Gastrocnemius medialis (tissue), 4 donors: ENCODE measurements at regions not wholly inside any gene's neighbourhood (a gene's known extent, or its start where the extent isn't known, plus 50 kb on each side); places are given as distances from the start of the nearest gene placed in this dataset.

Source experiments
- ATAC-seq, 2 donors: fragments of 150-250 bp; one replicate each; pipeline ENCODE4 v1.9.1; 2016
- DNase-seq, 2 donors: peaks; one replicate each; pipeline ENCODE4 v3.0.0-alpha.2; 2019
- H3K27ac ChIP-seq, 4 donors: fragments of 200-600 bp; sonication (generic); 1 replicate in 1 of 4; 2 replicates in 3 of 4; pipeline ENCODE4 v1.5.1; 2016 to 2018; ENCODE audit warnings: mild to moderate bottlenecking in 2 of 4, moderate library complexity in 1 of 4
- H3K27me3 ChIP-seq, 3 donors: fragments of 200-600 bp; sonication (generic) in 2 of 3; 1 replicate in 1 of 3; 2 replicates in 2 of 3; pipeline versions ENCODE4 v1.5.1 to v1.6.0; 2016 to 2019; ENCODE audit warnings: mild to moderate bottlenecking in 1 of 3, moderate library complexity in 1 of 3
- H3K36me3 ChIP-seq, 2 donors: fragments of 200-600 bp; sonication (generic) in 1 of 2; one replicate each; pipeline ENCODE4 v1.5.1; 2017 to 2018
- H3K4me1 ChIP-seq, 2 donors: fragments of 200-600 bp; sonication (generic) in 1 of 2; one replicate each; pipeline ENCODE4 v1.5.1; 2016 to 2017; ENCODE audit warnings: mild to moderate bottlenecking in 2 of 2
- H3K4me3 ChIP-seq, 4 donors: fragments of 200-600 bp; sonication (generic) in 3 of 4; 1 replicate in 1 of 4; 2 replicates in 3 of 4; pipeline ENCODE4 v1.5.1; 2016 to 2019; ENCODE audit warnings: mild to moderate bottlenecking in 2 of 4
- H3K9me3 ChIP-seq, 3 donors: fragments of 200-600 bp; sonication (generic) in 2 of 3; 1 replicate in 1 of 3; 2 replicates in 2 of 3; pipeline ENCODE4 v1.5.1; 2016 to 2019
- POLR2A ChIP-seq, 2 donors: fragments of 450-650 bp; IDR thresholded peaks; one replicate each; pipeline ENCODE4 v1.6.1; 2017; ENCODE audit warnings: antibody characterized with exemption in 2 of 2, mild to moderate bottlenecking in 2 of 2, moderate library complexity in 2 of 2
- in situ Hi-C, 4 donors: fragments of 200-750 bp; cut with MboI; loops; one replicate each; pipeline versions ENCODE4 v1.15.0 to v1.8.0; 2017; ENCODE audit warnings: low sequenced_read_pairs in 4 of 4
- intact Hi-C: fragments of 100-400 bp; cut with DNase I; formaldehyde crosslinking; loops from one replicate; pipeline ENCODE4 v1.15.1; 2023; ENCODE audit warnings: low total_unique reads
- TF ChIP-seq, protein P1 (sequence below), 5 experiments: fragments of 450-650 bp in 3 of 5; fragments of 200-600 bp in 2 of 5; sonication (generic) in 2 of 5; IDR thresholded peaks in 4 of 5; conservative IDR thresholded peaks in 1 of 5; 1 replicate in 4 of 5; 2 replicates in 1 of 5; pipeline ENCODE4 v1.5.1; 2016 to 2019; ENCODE audit warnings: antibody characterized with exemption in 5 of 5, mild to moderate bottlenecking in 3 of 5, moderate library complexity in 3 of 5

DNA sequence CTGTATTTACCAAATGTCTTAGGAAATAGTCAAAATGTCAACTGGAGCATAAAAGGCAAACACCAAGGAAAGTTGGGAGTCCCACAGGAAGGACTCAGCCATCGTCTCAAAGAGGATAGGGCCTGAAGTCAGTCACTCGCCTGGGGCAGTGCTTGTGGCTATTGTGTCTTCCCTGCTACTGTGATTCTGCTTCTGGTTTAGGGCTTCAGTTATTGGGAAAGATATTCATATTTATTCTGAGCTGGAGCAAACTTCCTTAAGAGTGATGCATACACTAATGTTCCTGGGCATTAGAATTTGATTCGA lies 118.1 kb downstream of the EDEM1 start:
- in situ Hi-C loops: no loop called here
- no peaks in the 10 kb centered on the region for H3K27me3 ChIP-seq
- no peak for ATAC-seq

DNA sequence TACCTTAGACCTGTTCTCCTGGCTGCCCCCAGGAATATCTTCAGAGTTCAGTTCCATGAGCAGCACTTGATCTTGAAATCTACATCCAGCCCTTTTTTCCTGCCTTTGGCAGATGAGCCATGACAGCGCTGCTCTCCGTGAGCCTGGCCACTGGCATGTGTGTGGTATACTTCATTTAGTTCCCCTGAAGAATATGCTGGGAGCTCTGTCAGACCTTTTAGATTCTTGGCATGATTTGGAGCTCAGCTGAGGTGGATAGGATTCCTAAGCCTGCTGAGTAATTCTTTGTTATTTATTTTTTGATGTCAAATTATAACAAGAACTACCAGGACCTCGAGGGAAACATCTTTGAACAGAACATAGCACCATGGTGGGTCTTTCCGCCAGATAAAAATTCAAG lies 121.7 kb downstream of the EDEM1 start:
- ATAC-seq: no peak
- Histone ChIP-seq H3K27me3 (no peaks in the 10 kb centered on the region), H3K36me3 (no peaks in the 10 kb centered on the region), H3K4me1 (no peaks in the 10 kb centered on the region), H3K27ac (no peak overlapping the region), H3K9me3 (no peaks in the 10 kb centered on the region), H3K4me3 (no peak overlapping the region)
- in situ Hi-C loops (no loop called here), intact Hi-C loops (no loop called here)
- no peak for DNase-seq
- TF ChIP-seq, protein P1, sequence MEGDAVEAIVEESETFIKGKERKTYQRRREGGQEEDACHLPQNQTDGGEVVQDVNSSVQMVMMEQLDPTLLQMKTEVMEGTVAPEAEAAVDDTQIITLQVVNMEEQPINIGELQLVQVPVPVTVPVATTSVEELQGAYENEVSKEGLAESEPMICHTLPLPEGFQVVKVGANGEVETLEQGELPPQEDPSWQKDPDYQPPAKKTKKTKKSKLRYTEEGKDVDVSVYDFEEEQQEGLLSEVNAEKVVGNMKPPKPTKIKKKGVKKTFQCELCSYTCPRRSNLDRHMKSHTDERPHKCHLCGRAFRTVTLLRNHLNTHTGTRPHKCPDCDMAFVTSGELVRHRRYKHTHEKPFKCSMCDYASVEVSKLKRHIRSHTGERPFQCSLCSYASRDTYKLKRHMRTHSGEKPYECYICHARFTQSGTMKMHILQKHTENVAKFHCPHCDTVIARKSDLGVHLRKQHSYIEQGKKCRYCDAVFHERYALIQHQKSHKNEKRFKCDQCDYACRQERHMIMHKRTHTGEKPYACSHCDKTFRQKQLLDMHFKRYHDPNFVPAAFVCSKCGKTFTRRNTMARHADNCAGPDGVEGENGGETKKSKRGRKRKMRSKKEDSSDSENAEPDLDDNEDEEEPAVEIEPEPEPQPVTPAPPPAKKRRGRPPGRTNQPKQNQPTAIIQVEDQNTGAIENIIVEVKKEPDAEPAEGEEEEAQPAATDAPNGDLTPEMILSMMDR (IDR thresholded peaks at IDR 0.05 in 4 of 5, conservative IDR thresholded peaks at IDR 0.05 in 1 of 5): no peak
- no peak for TF ChIP-seq POLR2A (IDR thresholded peaks at IDR 0.05)

More for the DNA sequence above, 118.1 kb downstream of the EDEM1 start:
- no peak for DNase-seq
- Histone ChIP-seq H3K27ac (no peak overlapping the region), H3K36me3 (no peaks in the 10 kb centered on the region), H3K4me3 (no peak overlapping the region), H3K9me3 (no peaks in the 10 kb centered on the region), H3K4me1 (no peaks in the 10 kb centered on the region)
- no peak for TF ChIP-seq POLR2A (IDR thresholded peaks at IDR 0.05)
- TF ChIP-seq, protein P1 (IDR thresholded peaks at IDR 0.05 in 4 of 5, conservative IDR thresholded peaks at IDR 0.05 in 1 of 5): no peak
- intact Hi-C loops: no loop called here

DNA sequence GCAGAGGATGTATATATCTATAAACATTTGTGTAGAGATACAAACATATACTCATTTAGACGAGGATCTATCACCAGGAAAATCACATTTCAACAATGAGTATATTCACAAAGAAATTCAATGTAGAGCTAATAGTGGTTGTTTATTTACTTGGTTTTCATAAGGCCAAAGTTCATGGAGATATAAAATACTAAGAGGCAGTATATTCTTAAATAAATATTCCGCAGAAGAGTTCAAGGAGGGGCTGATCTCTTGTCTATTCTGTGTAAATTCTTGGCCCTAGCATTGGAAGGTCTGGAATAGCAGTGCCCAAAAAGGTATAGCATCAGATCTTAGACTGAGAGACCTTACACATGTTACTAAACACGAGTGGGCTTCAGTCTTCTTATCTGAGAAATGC lies 122.1 kb downstream of the EDEM1 start:
- in situ Hi-C loops (no loop called here), intact Hi-C loops (no loop called here)
- DNase-seq (no peak), ATAC-seq (no peak)
- TF ChIP-seq, protein P1 (IDR thresholded peaks at IDR 0.05 in 4 of 5, conservative IDR thresholded peaks at IDR 0.05 in 1 of 5): no peak
- TF ChIP-seq POLR2A (IDR thresholded peaks at IDR 0.05): no peak
- Histone ChIP-seq H3K27ac (no peak overlapping the region), H3K4me1 (no peaks in the 10 kb centered on the region), H3K27me3 (no peaks in the 10 kb centered on the region), H3K36me3 (no peaks in the 10 kb centered on the region), H3K4me3 (no peak overlapping the region), H3K9me3 (no peaks in the 10 kb centered on the region)

DNA sequence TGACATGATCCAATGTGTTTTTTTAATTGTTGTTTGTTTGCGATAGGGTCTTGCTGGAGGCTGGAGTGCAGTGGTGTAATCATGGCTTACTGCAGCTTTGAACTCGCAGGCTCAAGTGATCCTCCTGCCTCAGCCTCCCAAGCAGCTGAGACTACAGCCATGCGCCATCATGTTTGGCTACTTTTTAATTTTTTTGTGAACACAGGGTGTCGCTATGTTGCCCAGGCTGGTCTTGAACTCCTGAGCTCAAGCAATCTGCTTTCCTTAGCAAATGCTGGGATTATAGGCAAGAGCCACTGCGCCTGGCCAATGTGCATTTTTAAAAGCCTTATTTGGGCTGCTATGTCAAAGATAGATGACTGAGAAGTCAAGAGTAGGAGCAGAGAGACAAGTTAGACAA lies 123.0 kb downstream of the EDEM1 start:
- in situ Hi-C loops (no loop called here), intact Hi-C loops (no loop called here)
- Histone ChIP-seq H3K4me3 (no peak overlapping the region), H3K9me3 (no peaks in the 10 kb centered on the region), H3K36me3 (no peaks in the 10 kb centered on the region), H3K27ac (no peak overlapping the region), H3K4me1 (no peaks in the 10 kb centered on the region), H3K27me3 (no peaks in the 10 kb centered on the region)
- TF ChIP-seq, protein P1 (IDR thresholded peaks at IDR 0.05 in 4 of 5, conservative IDR thresholded peaks at IDR 0.05 in 1 of 5): no peak
- no peak for TF ChIP-seq POLR2A (IDR thresholded peaks at IDR 0.05)
- no peak for ATAC-seq
- DNase-seq: no peak

DNA sequence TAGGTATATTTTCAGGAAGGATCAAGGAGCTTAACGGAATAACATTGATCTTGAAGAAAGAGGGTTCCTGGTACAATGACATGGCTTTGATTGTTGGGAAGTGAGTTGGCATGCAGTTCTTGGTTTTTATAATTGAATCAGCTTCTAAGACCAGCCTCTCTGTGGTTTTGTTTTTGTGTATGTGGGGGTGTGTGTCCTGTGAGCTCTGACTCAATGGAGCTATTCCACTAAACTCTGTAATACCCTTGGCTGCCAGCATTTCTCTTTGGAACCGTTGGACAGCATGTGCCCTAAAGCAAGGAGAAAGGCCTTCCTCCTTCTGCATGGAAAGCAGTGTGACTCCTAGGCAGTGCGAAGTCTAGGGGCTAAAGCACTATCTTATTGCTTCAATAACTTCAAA lies 124.8 kb downstream of the EDEM1 start:
- no peaks in the 10 kb centered on the region for H3K27me3 ChIP-seq
- no peaks in the 10 kb centered on the region for H3K36me3 ChIP-seq
- in situ Hi-C loops (no loop called here), intact Hi-C loops (no loop called here)
- H3K9me3 ChIP-seq: no peaks in the 10 kb centered on the region
- TF ChIP-seq, protein P1 (IDR thresholded peaks at IDR 0.05 in 4 of 5, conservative IDR thresholded peaks at IDR 0.05 in 1 of 5): no peak
- TF ChIP-seq POLR2A (IDR thresholded peaks at IDR 0.05): no peak
- no peaks in the 10 kb centered on the region for H3K4me1 ChIP-seq
- DNase-seq: no peak
- no peak overlapping the region for H3K27ac ChIP-seq
- ATAC-seq: no peak
- H3K4me3 ChIP-seq: no peak overlapping the region
